CD4-positive, CD25-positive, alpha-beta regulatory T cell (primary cell): ENCODE measurements at regions not wholly inside any gene's neighbourhood (a gene's known extent, or its start where the extent isn't known, plus 50 kb on each side); places are given as distances from the start of the nearest gene placed in this dataset.
"Not testable (repeated sequence)": the region's sequence is repeated elsewhere in the genome, so short reads cannot be mapped to it uniquely, and the experiment has no call there.

Experiments
- ATAC-seq, 2 donors: fragments of 150-1000 bp; cut with Tn5 transposase; one replicate each; pipeline ENCODE4 v1.10.0; 2021; ENCODE audit warnings: low read depth in 2 of 2, moderate number of reproducible peaks in 2 of 2, moderate library complexity in 1 of 2
- DNase-seq, 3 donors: peaks; one replicate each; pipeline versions ENCODE4 v3.0.0 to v3.0.0-alpha.2; 2012 to 2022; ENCODE audit warnings: mixed read lengths in 1 of 3
- H3K27ac ChIP-seq: one replicate; pipeline ENCODE4 v1.7.0; 2013; ENCODE audit warnings: mild to moderate bottlenecking, low read length; ENCODE audit not compliant: insufficient read depth, poor library complexity, severe bottlenecking
- H3K27me3 ChIP-seq: one replicate; pipeline ENCODE4 v1.7.0; 2013; ENCODE audit warnings: low read length; ENCODE audit not compliant: control insufficient read depth, insufficient read depth
- H3K36me3 ChIP-seq: one replicate; pipeline ENCODE4 v1.7.0; 2013; ENCODE audit warnings: mild to moderate bottlenecking, low read length, moderate library complexity; ENCODE audit not compliant: control insufficient read depth, insufficient read depth
- H3K4me1 ChIP-seq: 2 replicates; pipeline ENCODE4 v1.7.0; 2013; ENCODE audit warnings: mild to moderate bottlenecking, low read length; ENCODE audit not compliant: insufficient read depth, control insufficient read depth, poor library complexity, severe bottlenecking
- H3K4me3 ChIP-seq: one replicate; pipeline ENCODE4 v1.7.0; 2013; ENCODE audit warnings: low read depth, mild to moderate bottlenecking, low read length, moderate library complexity
- H3K9me3 ChIP-seq, 2 experiments: 1 replicate in 1 of 2; 2 replicates in 1 of 2; pipeline ENCODE4 v1.7.0; 2013; ENCODE audit warnings: low read length in 2 of 2, mild to moderate bottlenecking in 1 of 2, moderate library complexity in 1 of 2; ENCODE audit not compliant: control insufficient read depth in 2 of 2
- H3K27ac Mint-ChIP-seq, 3 donors: one replicate each; pipeline ENCODE4 v1.8.0; 2020 to 2022; ENCODE audit warnings: mild to moderate bottlenecking in 3 of 3, mixed read lengths in 3 of 3, moderate library complexity in 2 of 3
- H3K27me3 Mint-ChIP-seq: one replicate; pipeline ENCODE4 v1.8.0; 2022; ENCODE audit warnings: mild to moderate bottlenecking, mixed read lengths
- H3K36me3 Mint-ChIP-seq: one replicate; pipeline ENCODE4 v1.8.0; 2020; ENCODE audit warnings: mixed read lengths
- H3K4me1 Mint-ChIP-seq, 4 donors: one replicate each; pipeline ENCODE4 v1.8.0; 2020 to 2022; ENCODE audit warnings: mixed read lengths in 4 of 4, mild to moderate bottlenecking in 1 of 4
- H3K4me3 Mint-ChIP-seq, 4 donors: one replicate each; pipeline ENCODE4 v1.8.0; 2020 to 2022; ENCODE audit warnings: mild to moderate bottlenecking in 4 of 4, mixed read lengths in 4 of 4, moderate library complexity in 3 of 4
- H3K9me3 Mint-ChIP-seq, 7 donors: one replicate each; pipeline ENCODE4 v1.8.0; 2020 to 2022; ENCODE audit warnings: mixed read lengths in 7 of 7, mild to moderate bottlenecking in 3 of 7, moderate library complexity in 2 of 7

GRCh38 chr22:15636765-15637164, 53.1 kb upstream of the POTEH start:
- H3K27ac Mint-ChIP-seq, H3K9me3 ChIP-seq, H3K4me3 Mint-ChIP-seq, H3K27me3 Mint-ChIP-seq, H3K27me3 ChIP-seq, H3K36me3 ChIP-seq, H3K36me3 Mint-ChIP-seq, H3K27ac ChIP-seq, H3K4me1 Mint-ChIP-seq, H3K4me3 ChIP-seq, H3K9me3 Mint-ChIP-seq, H3K4me1 ChIP-seq, DNase-seq, ATAC-seq: not testable (repeated sequence)

GRCh38 chr22:15637471-15637870, 52.4 kb upstream of the POTEH start:
- H3K36me3 Mint-ChIP-seq, ATAC-seq, H3K9me3 ChIP-seq, H3K27me3 ChIP-seq, H3K4me3 Mint-ChIP-seq, H3K4me3 ChIP-seq, H3K4me1 ChIP-seq, H3K4me1 Mint-ChIP-seq, H3K27me3 Mint-ChIP-seq, H3K27ac ChIP-seq, H3K36me3 ChIP-seq, H3K27ac Mint-ChIP-seq, DNase-seq, H3K9me3 Mint-ChIP-seq: not testable (repeated sequence)

- H3K36me3 Mint-ChIP-seq, H3K4me1 Mint-ChIP-seq, H3K9me3 ChIP-seq, H3K27ac Mint-ChIP-seq, H3K27me3 Mint-ChIP-seq, H3K4me3 ChIP-seq, H3K36me3 ChIP-seq, H3K27ac ChIP-seq, DNase-seq, H3K27me3 ChIP-seq, H3K9me3 Mint-ChIP-seq, H3K4me3 Mint-ChIP-seq, H3K4me1 ChIP-seq, ATAC-seq: not testable (repeated sequence)
Observed at GRCh38 chr22:15637886-15638285, 51.9 kb upstream of the POTEH start.
